MM.1S (cell line): ENCODE measurements at regions not wholly inside any gene's neighbourhood (a gene's known extent, or its start where the extent isn't known, plus 50 kb on each side); places are given as distances from the start of the nearest gene placed in this dataset.
"Not testable (repeated sequence)": the region's sequence is repeated elsewhere in the genome, so short reads cannot be mapped to it uniquely, and the experiment has no call there.

Experiments
- DNase-seq: peaks from one replicate; pipeline ENCODE4 v3.0.0-alpha.2; 2015
- H2AFZ ChIP-seq: fragments of 300-600 bp; sonication (generic); 2 replicates; pipeline ENCODE4 v1.6.0; 2016; ENCODE audit warnings: antibody characterized with exemption, low read length
- H3F3A ChIP-seq: fragments of 300-600 bp; sonication (generic); 2 replicates; pipeline ENCODE4 v1.6.1; 2016; ENCODE audit warnings: mild to moderate bottlenecking, antibody characterized with exemption, low read length, moderate library complexity, mixed read lengths; ENCODE audit not compliant: insufficient read depth
- H3K27ac ChIP-seq: fragments of 300-600 bp; sonication (generic); 2 replicates; pipeline ENCODE4 v1.5.1; 2016; ENCODE audit warnings: mild to moderate bottlenecking, low read length
- H3K27me3 ChIP-seq: fragments of 300-600 bp; sonication (generic); replicated peaks from 2 replicates; pipeline ENCODE4 v1.6.0; 2016; ENCODE audit warnings: low read length; ENCODE audit not compliant: insufficient read depth
- H3K36me3 ChIP-seq: fragments of 300-600 bp; sonication (generic); replicated peaks from 2 replicates; pipeline ENCODE4 v1.6.1; 2016; ENCODE audit warnings: mild to moderate bottlenecking, low read length, mixed read lengths; ENCODE audit not compliant: insufficient read depth
- H3K4me1 ChIP-seq: fragments of 300-600 bp; sonication (generic); 2 replicates; pipeline ENCODE4 v1.6.1; 2016; ENCODE audit warnings: low read length, mixed read lengths
- H3K4me2 ChIP-seq: fragments of 300-600 bp; sonication (generic); 2 replicates; pipeline ENCODE4 v1.6.0; 2016; ENCODE audit warnings: low read depth, low read length
- H3K4me3 ChIP-seq: fragments of 300-600 bp; sonication (generic); 2 replicates; pipeline ENCODE4 v1.5.1; 2016; ENCODE audit warnings: low read length, mixed read lengths
- H3K79me2 ChIP-seq: fragments of 300-600 bp; sonication (generic); 2 replicates; pipeline ENCODE4 v1.6.1; 2016; ENCODE audit warnings: mixed run types, low read length, mixed read lengths
- H3K9ac ChIP-seq: fragments of 300-600 bp; sonication (generic); 2 replicates; pipeline ENCODE4 v1.6.1; 2016; ENCODE audit warnings: low read length, mixed read lengths
- H3K9me2 ChIP-seq: fragments of 300-600 bp; sonication (generic); replicated peaks from 2 replicates; pipeline ENCODE4 v1.6.1; 2016; ENCODE audit warnings: mild to moderate bottlenecking, low read length, mixed read lengths; ENCODE audit not compliant: insufficient read depth
- H3K9me3 ChIP-seq: fragments of 300-600 bp; sonication (generic); replicated peaks from 2 replicates; pipeline ENCODE4 v1.6.1; 2016; ENCODE audit warnings: mild to moderate bottlenecking, low read length, mixed read lengths; ENCODE audit not compliant: insufficient read depth
- H4K20me1 ChIP-seq: fragments of 300-600 bp; sonication (generic); 2 replicates; pipeline ENCODE4 v1.6.1; 2016; ENCODE audit warnings: mild to moderate bottlenecking, low read length, moderate library complexity, mixed read lengths; ENCODE audit not compliant: insufficient read depth
- CTCF ChIP-seq: fragments of 300-600 bp; sonication (generic); IDR thresholded peaks from 2 replicates; pipeline ENCODE4 v1.5.1; 2016; ENCODE audit warnings: antibody characterized with exemption, low read length, mixed read lengths
- EZH2 ChIP-seq: fragments of 300-600 bp; sonication (generic); optimal IDR thresholded peaks from 2 replicates; pipeline ENCODE3; 2017; ENCODE audit warnings: low read depth, mild to moderate bottlenecking, antibody characterized with exemption, low read length, mixed read lengths
- EZH2phosphoT487 ChIP-seq: fragments of 300-600 bp; sonication (generic); IDR thresholded peaks from 2 replicates; pipeline ENCODE4 v1.6.1; 2018; ENCODE audit warnings: antibody characterized with exemption, low read length

- no peak for DNase-seq
- no peaks in the 10 kb centered on the region for H3F3A ChIP-seq
- no peaks in the 10 kb centered on the region for H3K79me2 ChIP-seq
- H3K9ac ChIP-seq: no peak overlapping the region
- H3K9me3 ChIP-seq: no peaks in the 10 kb centered on the region
- no peaks in the 10 kb centered on the region for H3K36me3 ChIP-seq
- no peak for TF ChIP-seq CTCF
- no peak for TF ChIP-seq EZH2phosphoT487
- TF ChIP-seq EZH2: no peak
- H3K9me2 ChIP-seq: no peaks in the 10 kb centered on the region
- H3K4me1 ChIP-seq: no peaks in the 10 kb centered on the region
- no peak overlapping the region for H3K4me3 ChIP-seq
- H3K27me3 ChIP-seq: no peaks in the 10 kb centered on the region
- no peak overlapping the region for H2AFZ ChIP-seq
- no peak overlapping the region for H3K4me2 ChIP-seq
- no peaks in the 10 kb centered on the region for H4K20me1 ChIP-seq
- H3K27ac ChIP-seq: no peak overlapping the region
Measured at GRCh38 chr5:152052470-152052869, 127.8 kb upstream of the GLRA1 start.

DNA sequence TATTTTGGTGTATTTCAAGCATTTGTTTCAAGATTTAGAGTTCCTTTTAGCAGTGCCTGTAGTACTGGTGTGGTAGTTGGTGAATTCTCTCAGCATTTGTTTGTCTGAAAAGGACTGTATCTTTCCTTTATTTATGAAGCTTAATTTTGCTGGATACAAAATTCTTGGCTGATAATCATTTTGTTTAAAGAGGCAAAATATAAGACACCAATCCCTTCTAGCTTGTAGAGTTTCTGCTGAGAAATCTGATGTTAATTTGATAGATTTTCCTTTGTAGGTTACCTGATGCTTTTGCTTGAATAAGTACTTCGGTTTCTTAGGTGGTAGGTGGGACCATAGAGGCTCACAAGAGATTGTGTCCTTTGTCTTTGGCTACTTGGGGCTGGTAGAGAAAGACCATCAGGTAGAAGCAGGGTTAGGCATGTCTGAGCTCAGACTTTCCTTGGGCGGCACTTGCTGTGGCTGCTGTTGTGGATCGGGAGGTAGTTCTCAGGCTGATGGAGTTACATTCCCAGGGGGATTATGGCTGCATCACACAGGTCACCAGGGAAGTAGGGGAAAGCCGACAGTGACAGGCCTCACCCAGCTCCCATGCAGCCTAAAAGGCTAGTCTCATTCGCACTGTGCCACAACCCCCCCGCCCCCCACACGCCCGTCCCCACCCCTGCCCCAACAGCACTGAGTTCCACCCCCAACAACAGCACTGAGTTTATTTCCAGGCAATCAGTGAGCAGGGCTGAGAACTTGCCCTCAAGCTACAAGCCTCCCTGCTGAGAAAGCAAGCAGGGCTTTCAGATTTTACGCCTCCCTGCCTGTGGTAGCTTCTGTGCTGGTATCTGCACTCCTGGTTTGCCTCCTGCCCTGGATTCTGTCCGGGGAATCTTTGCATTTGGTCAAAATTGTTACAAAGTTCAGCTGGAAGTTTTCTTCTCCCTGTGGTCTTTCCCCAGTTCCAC, 127.1 kb upstream of the GLRA1 start:
- H3K27ac ChIP-seq: no peak overlapping the region
- TF ChIP-seq EZH2phosphoT487 (no peak), EZH2 (no peak), CTCF (no peak)
- no peaks in the 10 kb centered on the region for H3F3A ChIP-seq
- H2AFZ ChIP-seq: no peak overlapping the region
- H3K9ac ChIP-seq: no peak overlapping the region
- no peaks in the 10 kb centered on the region for H3K27me3 ChIP-seq
- no peaks in the 10 kb centered on the region for H3K9me2 ChIP-seq
- no peaks in the 10 kb centered on the region for H4K20me1 ChIP-seq
- H3K36me3 ChIP-seq: no peaks in the 10 kb centered on the region
- no peak for DNase-seq
- no peaks in the 10 kb centered on the region for H3K79me2 ChIP-seq
- H3K4me2 ChIP-seq: no peak overlapping the region
- H3K9me3 ChIP-seq: no peaks in the 10 kb centered on the region
- H3K4me1 ChIP-seq: no peaks in the 10 kb centered on the region
- no peak overlapping the region for H3K4me3 ChIP-seq

DNA sequence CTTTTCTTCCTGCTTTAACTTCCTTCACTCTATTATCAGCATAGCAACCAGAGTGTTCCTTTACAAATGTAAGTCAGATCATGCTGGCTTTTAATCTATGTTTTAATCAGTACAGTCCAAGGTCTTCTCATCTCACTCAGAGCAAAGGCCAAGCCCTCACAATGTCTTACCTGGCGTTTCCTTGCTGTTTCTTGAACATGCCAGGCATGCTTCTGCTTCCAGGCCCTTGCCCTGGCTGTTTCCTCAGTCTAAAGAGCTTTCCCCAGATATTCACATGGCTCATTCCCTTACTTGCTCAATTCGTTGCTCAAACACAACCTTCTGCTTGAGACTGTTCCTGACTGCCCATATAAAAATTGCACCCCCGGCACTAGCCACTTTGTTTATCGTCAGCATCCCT, 121.7 kb upstream of the GLRA1 start:
- Histone ChIP-seq H3K9me3 (no peaks in the 10 kb centered on the region), H3K79me2 (no peaks in the 10 kb centered on the region), H3K36me3 (no peaks in the 10 kb centered on the region), H3K27me3 (no peaks in the 10 kb centered on the region), H3K4me1 (no peaks in the 10 kb centered on the region), H3K4me3 (no peak overlapping the region), H4K20me1 (no peaks in the 10 kb centered on the region), H2AFZ (no peak overlapping the region), H3F3A (no peaks in the 10 kb centered on the region), H3K9me2 (no peaks in the 10 kb centered on the region), H3K9ac (no peak overlapping the region), H3K27ac (no peak overlapping the region), H3K4me2 (no peak overlapping the region)
- TF ChIP-seq EZH2 (no peak), EZH2phosphoT487 (no peak), CTCF (no peak)
- DNase-seq: no peak

DNA sequence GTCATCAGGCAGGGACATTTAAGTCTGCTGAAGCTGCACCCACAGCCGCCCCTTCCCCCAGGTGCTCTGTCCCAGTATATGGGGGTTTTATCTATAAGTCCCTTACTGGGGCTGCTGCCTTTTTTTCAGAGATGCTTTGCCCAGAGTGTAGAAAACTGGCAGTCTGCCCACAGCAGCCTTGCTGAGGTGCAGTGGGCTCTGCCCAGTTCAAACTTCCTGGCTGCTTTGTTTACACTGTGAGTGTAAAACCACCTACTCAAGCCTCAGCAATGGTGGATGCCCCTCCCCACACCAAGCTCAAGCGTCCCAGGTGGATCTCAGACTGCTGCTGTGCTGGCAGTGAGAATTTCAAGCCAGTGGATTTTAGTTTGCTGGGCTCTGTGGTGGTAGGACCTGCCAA, 114.2 kb upstream of the GLRA1 start:
- not testable (repeated sequence) for H3K9me3 ChIP-seq, H3K4me3 ChIP-seq, H3K79me2 ChIP-seq, H3K4me2 ChIP-seq, H3K9me2 ChIP-seq, H2AFZ ChIP-seq, H4K20me1 ChIP-seq, H3K27me3 ChIP-seq, H3K36me3 ChIP-seq, H3K4me1 ChIP-seq, H3K9ac ChIP-seq, H3F3A ChIP-seq, H3K27ac ChIP-seq
- peak; percentile 23 for DNase-seq

GRCh38 chr5:152026328-152027024, 101.8 kb upstream of the GLRA1 start:
- H3K79me2 ChIP-seq, H3K9me3 ChIP-seq, H3K9me2 ChIP-seq, H3K27ac ChIP-seq, H4K20me1 ChIP-seq, H3K27me3 ChIP-seq, H3K4me3 ChIP-seq, H3K36me3 ChIP-seq, H3K9ac ChIP-seq, H3K4me1 ChIP-seq, H3F3A ChIP-seq: not testable (repeated sequence)
- Histone ChIP-seq H2AFZ (peak overlapping the region; percentile 93), H3K4me2 (peak overlapping the region; percentile 27)
- peak; percentile 72 for DNase-seq
